ENCODE measurements at regions not wholly inside any gene's neighbourhood (a gene's known extent, or its start where the extent isn't known, plus 50 kb on each side); places are given as distances from the start of the nearest gene placed in this dataset.

GRCh38 chrX:3177851-3178250, 136.6 kb downstream of the ARSF start:
- Histone ChIP-seq H3K4me2 (ENCODE audit: low read length) (peak overlapping the region; percentile 78), H3K9ac (ENCODE audit: low read length) (no peak overlapping the region), H3K27me3 (ENCODE audit: insufficient read depth, low read length) (no peaks in the 10 kb centered on the region), H3K36me3 (ENCODE audit: insufficient read depth, low read length) (no peaks in the 10 kb centered on the region), H3K4me1 (ENCODE audit: insufficient read depth, low read length) (peaks cover 12% of the 10 kb centered on the region), H4K20me1 (ENCODE audit: insufficient read depth, low read length) (no peaks in the 10 kb centered on the region), H2AFZ (ENCODE audit: low read depth, low read length) (no peak overlapping the region), H3K4me3 (ENCODE audit: insufficient read depth, low read depth, low read length) (no peak overlapping the region), H3K27ac (ENCODE audit: low read depth, low read length) (no peak overlapping the region), H3K79me2 (ENCODE audit: insufficient read depth, low read length) (no peaks in the 10 kb centered on the region), H3K9me3 (ENCODE audit: insufficient read depth, low read depth, low read length) (no peaks in the 10 kb centered on the region)
- no peaks in the 10 kb centered on the region for H3K9me3 Mint-ChIP-seq (ENCODE audit: unreplicated experiment)
- no peak for TF ChIP-seq EZH2 (IDR thresholded peaks at IDR 0.05; ENCODE audit: insufficient read depth, low read length)
- TF ChIP-seq CTCF (IDR thresholded peaks at IDR 0.05; ENCODE audit: insufficient read depth, low read depth, low read length) = no peak
- DNase-seq (ENCODE audit: low read depth) = no peak
- H3K4me1 Mint-ChIP-seq (ENCODE audit: low read depth, unreplicated experiment) = peaks cover 15% of the 10 kb centered on the region
- H3K27me3 Mint-ChIP-seq (ENCODE audit: low read depth, unreplicated experiment) = no peaks in the 10 kb centered on the region
- H3K36me3 Mint-ChIP-seq (ENCODE audit: low read depth, unreplicated experiment) = no peaks in the 10 kb centered on the region
- peak; percentile 98 for FAIRE-seq
- no peak overlapping the region for H3K27ac Mint-ChIP-seq (ENCODE audit: unreplicated experiment)
- H3K4me3 Mint-ChIP-seq (ENCODE audit: unreplicated experiment) = no peak overlapping the region

DNA sequence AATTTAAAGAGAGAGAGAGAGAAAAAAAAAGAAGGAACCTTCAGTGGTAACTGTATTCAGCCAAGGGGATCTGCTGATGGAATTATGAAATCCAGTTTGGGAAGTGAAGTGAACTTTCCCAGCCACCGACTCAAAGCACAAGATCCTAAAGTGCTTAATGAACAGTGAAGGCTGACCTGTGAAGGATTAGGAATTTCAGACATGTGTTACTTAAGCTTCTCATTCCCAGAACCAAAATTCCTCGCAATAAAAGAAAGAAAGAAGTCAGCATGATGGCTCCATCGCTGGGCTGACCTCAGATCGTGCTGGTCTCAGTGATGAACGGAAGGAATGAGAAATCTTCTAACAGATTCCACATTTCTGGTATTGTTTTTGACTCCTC, 135.2 kb downstream of the ARSF start:
- peak; percentile 100 for FAIRE-seq
- H3K9me3 Mint-ChIP-seq (ENCODE audit: unreplicated experiment) = no peaks in the 10 kb centered on the region

More for the DNA sequence above, 135.2 kb downstream of the ARSF start:
- H3K27ac ChIP-seq (ENCODE audit: low read depth, low read length) = peak overlapping the region; percentile 93
- DNase-seq (ENCODE audit: low read depth) = peak; percentile 86
- H3K36me3 ChIP-seq (ENCODE audit: insufficient read depth, low read length) = no peaks in the 10 kb centered on the region
- peak overlapping the region; percentile 78 for H3K4me2 ChIP-seq (ENCODE audit: low read length)
- Mint-ChIP-seq H3K36me3 (ENCODE audit: low read depth, unreplicated experiment) (no peaks in the 10 kb centered on the region), H3K27me3 (ENCODE audit: low read depth, unreplicated experiment) (no peaks in the 10 kb centered on the region), H3K27ac (ENCODE audit: unreplicated experiment) (peak overlapping the region; percentile 91), H3K4me3 (ENCODE audit: unreplicated experiment) (no peak overlapping the region), H3K4me1 (ENCODE audit: low read depth, unreplicated experiment) (peaks cover 18% of the 10 kb centered on the region)
- peak overlapping the region; percentile 76 for H2AFZ ChIP-seq (ENCODE audit: low read depth, low read length)
- H3K9ac ChIP-seq (ENCODE audit: low read length) = peak overlapping the region; percentile 79
- peaks cover 12% of the 10 kb centered on the region for H3K4me1 ChIP-seq (ENCODE audit: insufficient read depth, low read length)
- no peak for TF ChIP-seq EZH2 (IDR thresholded peaks at IDR 0.05; ENCODE audit: insufficient read depth, low read length)
- TF ChIP-seq CTCF (IDR thresholded peaks at IDR 0.05; ENCODE audit: insufficient read depth, low read depth, low read length) = no peak
- H4K20me1 ChIP-seq (ENCODE audit: insufficient read depth, low read length) = no peaks in the 10 kb centered on the region
- H3K79me2 ChIP-seq (ENCODE audit: insufficient read depth, low read length) = no peaks in the 10 kb centered on the region
- no peaks in the 10 kb centered on the region for H3K27me3 ChIP-seq (ENCODE audit: insufficient read depth, low read length)
- no peaks in the 10 kb centered on the region for H3K9me3 ChIP-seq (ENCODE audit: insufficient read depth, low read depth, low read length)
- peak overlapping the region; percentile 20 for H3K4me3 ChIP-seq (ENCODE audit: insufficient read depth, low read depth, low read length)

Measured in astrocyte (in vitro differentiated cells and primary cell).